Endodermal cell (in vitro differentiated cells): ENCODE measurements at regions not wholly inside any gene's neighbourhood (a gene's known extent, or its start where the extent isn't known, plus 50 kb on each side); places are given as distances from the start of the nearest gene placed in this dataset.

Experiments
- DNase-seq: peaks from one replicate; pipeline ENCODE4 v3.0.0-alpha.2; 2017
- H3K27ac ChIP-seq: 2 replicates; pipeline ENCODE4 v1.5.1; 2013; ENCODE audit warnings: mild to moderate bottlenecking, low read depth, low read length, moderate library complexity
- H3K27me3 ChIP-seq: 2 replicates; pipeline ENCODE4 v1.6.1; 2013; ENCODE audit warnings: mild to moderate bottlenecking, low read length, moderate library complexity; ENCODE audit not compliant: insufficient read depth, control insufficient read depth, poor library complexity, severe bottlenecking
- H3K36me3 ChIP-seq: 2 replicates; pipeline ENCODE4 v1.7.0; 2013; ENCODE audit warnings: mild to moderate bottlenecking, low read length, moderate library complexity; ENCODE audit not compliant: control insufficient read depth, insufficient read depth
- H3K4me1 ChIP-seq: one replicate; pipeline ENCODE4 v1.7.0; 2013; ENCODE audit warnings: low read length; ENCODE audit not compliant: control insufficient read depth, insufficient read depth
- H3K4me3 ChIP-seq: 2 replicates; pipeline ENCODE4 v1.5.1; 2013; ENCODE audit warnings: mild to moderate bottlenecking, low read length, moderate library complexity
- H3K9ac ChIP-seq: 2 replicates; pipeline ENCODE4 v1.6.1; 2013; ENCODE audit warnings: mild to moderate bottlenecking, low read length, moderate library complexity; ENCODE audit not compliant: poor library complexity, severe bottlenecking; ENCODE audit errors: extremely low read depth
- H3K9me3 ChIP-seq: 2 replicates; pipeline ENCODE4 v1.6.1; 2013; ENCODE audit warnings: mild to moderate bottlenecking, low read length, moderate library complexity; ENCODE audit not compliant: control insufficient read depth
- H3K27ac Mint-ChIP-seq: 2 replicates; pipeline ENCODE4 v1.8.0; 2020; ENCODE audit warnings: mixed read lengths
- H3K27me3 Mint-ChIP-seq: 2 replicates; pipeline ENCODE4 v1.8.0; 2021; ENCODE audit warnings: mild to moderate bottlenecking, mixed read lengths; ENCODE audit not compliant: insufficient read depth
- H3K36me3 Mint-ChIP-seq: 2 replicates; pipeline ENCODE4 v1.8.0; 2020; ENCODE audit warnings: low read depth, mixed read lengths
- H3K4me1 Mint-ChIP-seq: 2 replicates; pipeline ENCODE4 v1.8.0; 2020; ENCODE audit warnings: mixed read lengths
- H3K4me3 Mint-ChIP-seq: 2 replicates; pipeline ENCODE4 v1.8.0; 2020; ENCODE audit warnings: mild to moderate bottlenecking, moderate library complexity, mixed read lengths
- H3K9me3 Mint-ChIP-seq: 2 replicates; pipeline ENCODE4 v1.8.0; 2020; ENCODE audit warnings: mild to moderate bottlenecking, mixed read lengths
- CTCF ChIP-seq: fragments of 200-600 bp; sonication (generic); conservative IDR thresholded peaks from 2 replicates; pipeline ENCODE4 v1.5.0; 2021; ENCODE audit warnings: antibody characterized with exemption, mild to moderate bottlenecking
- WGBS, 2 experiments: methylation state at CpG; one replicate each; pipeline versions ENCODE4 v1.1.5 to v1.1.7; 2013; ENCODE audit warnings: missing lambda C conversion rate in 2 of 2, mixed read lengths in 1 of 2; ENCODE audit not compliant: insufficient coverage in 1 of 2, insufficient read length in 1 of 2; 5-methylcytosine and 5-hydroxymethylcytosine counted together

DNA sequence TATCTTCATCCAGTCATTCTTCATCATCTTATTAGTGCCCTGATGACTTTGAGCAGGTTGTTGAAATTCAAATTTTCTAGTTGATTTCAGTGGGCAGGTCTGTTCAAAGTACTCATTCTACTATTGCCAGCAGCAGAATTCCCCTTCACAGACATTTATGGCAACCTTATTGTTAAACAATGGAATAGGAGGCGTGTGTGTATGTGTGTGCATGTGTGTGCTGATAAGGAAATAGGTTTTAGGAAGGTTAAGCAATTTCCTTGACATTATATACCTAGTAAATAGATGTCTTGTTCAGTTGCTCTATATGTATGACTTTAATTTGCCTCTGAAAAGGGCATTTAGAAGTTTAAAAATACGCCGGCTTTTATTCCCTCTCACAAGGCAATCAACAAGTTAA, 601.4 kb upstream of the CA10 start:
- Histone ChIP-seq H3K9me3 (peaks cover 12% of the 10 kb centered on the region), H3K4me3 (no peak overlapping the region), H3K27ac (no peak overlapping the region), H3K4me1 (no peaks in the 10 kb centered on the region), H3K36me3 (no peaks in the 10 kb centered on the region), H3K27me3 (no peaks in the 10 kb centered on the region), H3K9ac (no peak overlapping the region)
- H3K4me1 Mint-ChIP-seq = no peaks in the 10 kb centered on the region
- H3K27me3 Mint-ChIP-seq = no peaks in the 10 kb centered on the region
- no peak for TF ChIP-seq CTCF
- H3K9me3 Mint-ChIP-seq = no peaks in the 10 kb centered on the region
- H3K4me3 Mint-ChIP-seq = no peak overlapping the region
- DNase-seq = no peak
- H3K27ac Mint-ChIP-seq = no peak overlapping the region
- WGBS, 2 experiments = 81% methylated on average over 3 of the region's 3 CpGs; no CpG with 5 or more reads in 1 of the 2 experiments
- no peaks in the 10 kb centered on the region for H3K36me3 Mint-ChIP-seq

DNA sequence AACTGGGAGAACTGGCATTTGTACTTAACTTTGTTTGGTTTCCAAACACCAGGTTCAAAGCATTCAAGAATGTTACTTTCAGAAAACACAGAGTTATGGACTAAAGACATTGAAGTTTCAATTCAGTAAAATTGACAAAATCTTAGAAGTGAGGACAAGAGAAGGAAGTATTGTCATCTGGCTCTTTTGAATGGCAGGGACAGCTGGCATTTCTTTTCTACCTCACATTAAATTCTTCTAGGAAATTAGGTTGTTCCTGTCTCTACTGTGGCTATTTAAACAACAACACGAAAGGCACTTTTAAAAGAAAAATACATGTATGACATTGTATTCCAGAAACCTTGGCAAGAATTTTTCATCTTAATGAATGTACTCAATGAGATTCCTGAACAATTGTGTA, 600.0 kb upstream of the CA10 start:
- H3K4me1 Mint-ChIP-seq = no peaks in the 10 kb centered on the region
- no peak overlapping the region for H3K4me3 Mint-ChIP-seq
- H3K27ac Mint-ChIP-seq = no peak overlapping the region
- Histone ChIP-seq H3K9ac (no peak overlapping the region), H3K36me3 (no peaks in the 10 kb centered on the region), H3K4me3 (no peak overlapping the region), H3K27me3 (no peaks in the 10 kb centered on the region), H3K27ac (no peak overlapping the region), H3K4me1 (no peaks in the 10 kb centered on the region), H3K9me3 (peaks cover 6% of the 10 kb centered on the region)
- no peaks in the 10 kb centered on the region for H3K27me3 Mint-ChIP-seq
- H3K9me3 Mint-ChIP-seq = no peaks in the 10 kb centered on the region
- no peaks in the 10 kb centered on the region for H3K36me3 Mint-ChIP-seq
- 60 to 80% methylated on average over 1 of the region's 1 CpG for WGBS, 2 experiments
- DNase-seq = no peak
- no peak for TF ChIP-seq CTCF

DNA sequence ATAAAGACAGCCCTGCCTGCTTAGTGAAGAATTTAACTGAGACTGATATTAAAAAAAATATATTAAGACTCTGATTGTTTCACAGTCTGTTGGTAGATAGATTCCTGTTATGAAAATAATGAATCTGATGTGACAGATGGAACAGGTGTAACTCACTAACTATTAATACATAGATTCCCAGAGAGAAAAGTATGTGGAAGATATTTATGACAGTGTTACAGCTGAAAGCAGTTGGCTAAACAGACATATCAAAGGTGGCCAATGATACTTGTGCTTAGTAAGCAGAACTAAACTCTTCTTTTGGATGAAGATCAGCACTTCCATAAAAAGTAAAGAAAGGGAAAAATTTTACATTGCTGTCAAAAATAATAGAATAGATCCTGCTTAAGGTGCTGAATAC, 598.2 kb upstream of the CA10 start:
- H3K9me3 ChIP-seq = peaks cover under 1% of the 10 kb centered on the region
- Mint-ChIP-seq H3K4me1 (no peaks in the 10 kb centered on the region), H3K27me3 (no peaks in the 10 kb centered on the region), H3K27ac (no peak overlapping the region), H3K36me3 (no peaks in the 10 kb centered on the region), H3K4me3 (no peak overlapping the region), H3K9me3 (no peaks in the 10 kb centered on the region)
- H3K27ac ChIP-seq = no peak overlapping the region
- no peak overlapping the region for H3K4me3 ChIP-seq
- H3K27me3 ChIP-seq = no peaks in the 10 kb centered on the region
- no peak for DNase-seq
- no peaks in the 10 kb centered on the region for H3K4me1 ChIP-seq
- TF ChIP-seq CTCF = no peak
- no peaks in the 10 kb centered on the region for H3K36me3 ChIP-seq
- no peak overlapping the region for H3K9ac ChIP-seq
